GM23338 (cell line): ENCODE measurements at regions not wholly inside any gene's neighbourhood (a gene's known extent, or its start where the extent isn't known, plus 50 kb on each side); places are given as distances from the start of the nearest gene placed in this dataset.

Experiments
- ATAC-seq: fragments of 200-7000 bp; cut with Tn5 transposase; 3 replicates; pipeline ENCODE4 v1.9.1; 2020
- DNase-seq: peaks from one replicate; pipeline ENCODE4 v3.0.0-alpha.2; 2015; ENCODE audit warnings: low spot score
- H2AFZ ChIP-seq: fragments of 200-600 bp; sonication (generic); 2 replicates; pipeline ENCODE4 v1.8.0; 2016; ENCODE audit warnings: antibody characterized with exemption, mild to moderate bottlenecking, moderate library complexity
- H3F3A ChIP-seq: fragments of 200-600 bp; sonication (generic); replicated peaks from 2 replicates; pipeline ENCODE4 v1.8.0; 2017; ENCODE audit warnings: antibody characterized with exemption, mixed run types, low read depth
- H3K27ac ChIP-seq: fragments of 200-600 bp; sonication (generic); 2 replicates; pipeline ENCODE4 v1.6.1; 2016; ENCODE audit warnings: low read depth
- H3K27me3 ChIP-seq: fragments of 200-600 bp; sonication (generic); 2 replicates; pipeline ENCODE4 v1.8.0; 2016; ENCODE audit warnings: mild to moderate bottlenecking, mixed run types, moderate library complexity; ENCODE audit not compliant: insufficient read depth
- H3K36me3 ChIP-seq: fragments of 200-600 bp; sonication (generic); 2 replicates; pipeline ENCODE4 v1.8.0; 2016; ENCODE audit warnings: mild to moderate bottlenecking; ENCODE audit not compliant: insufficient read depth
- H3K4me1 ChIP-seq: fragments of 200-600 bp; sonication (generic); 2 replicates; pipeline ENCODE4 v1.8.0; 2016; ENCODE audit warnings: mild to moderate bottlenecking, moderate library complexity; ENCODE audit not compliant: insufficient read depth
- H3K4me2 ChIP-seq: fragments of 200-600 bp; sonication (generic); 2 replicates; pipeline ENCODE4 v1.7.1; 2017; ENCODE audit warnings: mixed run types
- H3K4me3 ChIP-seq: fragments of 200-600 bp; sonication (generic); 2 replicates; pipeline ENCODE4 v1.6.1; 2016; ENCODE audit warnings: mixed run types
- H3K79me2 ChIP-seq: fragments of 200-600 bp; sonication (generic); replicated peaks from 2 replicates; pipeline ENCODE4 v1.8.0; 2017; ENCODE audit warnings: mild to moderate bottlenecking; ENCODE audit not compliant: insufficient read depth
- H3K9me2 ChIP-seq: fragments of 200-600 bp; sonication (generic); 2 replicates; pipeline ENCODE4 v1.8.0; 2017; ENCODE audit not compliant: insufficient read depth
- H4K20me1 ChIP-seq: fragments of 200-600 bp; sonication (generic); replicated peaks from 2 replicates; pipeline ENCODE4 v1.8.0; 2017; ENCODE audit warnings: mild to moderate bottlenecking; ENCODE audit not compliant: insufficient read depth
- H3K27ac Mint-ChIP-seq: 2 replicates; pipeline ENCODE4 v1.8.0; 2020; ENCODE audit warnings: inconsistent platforms, mild to moderate bottlenecking, moderate library complexity, mixed read lengths
- H3K27me3 Mint-ChIP-seq: 3 replicates; pipeline ENCODE4 v1.8.0; 2022; ENCODE audit warnings: low read depth, mild to moderate bottlenecking, moderate library complexity, mixed read lengths, inconsistent platforms; ENCODE audit not compliant: insufficient read depth, poor library complexity
- H3K36me3 Mint-ChIP-seq: 3 replicates; pipeline ENCODE4 v1.8.0; 2021; ENCODE audit warnings: low read depth, mild to moderate bottlenecking, inconsistent platforms, moderate library complexity, mixed read lengths
- H3K4me1 Mint-ChIP-seq: 3 replicates; pipeline ENCODE4 v1.8.0; 2020; ENCODE audit warnings: mild to moderate bottlenecking, inconsistent platforms, mixed read lengths
- H3K4me3 Mint-ChIP-seq: 3 replicates; pipeline ENCODE4 v1.8.0; 2021; ENCODE audit warnings: moderate library complexity, mild to moderate bottlenecking, inconsistent platforms, mixed read lengths
- H3K9me3 Mint-ChIP-seq: 3 replicates; pipeline ENCODE4 v1.8.0; 2020; ENCODE audit warnings: moderate library complexity, mild to moderate bottlenecking, inconsistent platforms, mixed read lengths
- CREB1 ChIP-seq: fragments of 250-450 bp; sonication (Bioruptor Pico); IDR thresholded peaks from 2 replicates; pipeline ENCODE4 v1.5.0; 2020; ENCODE audit warnings: low read depth, mild to moderate bottlenecking, moderate library complexity
- CTCF ChIP-seq, 2 experiments: fragments of 200-600 bp in 1 of 2; sonication (generic) in 1 of 2; conservative IDR thresholded peaks; 2 replicates each; pipeline versions ENCODE4 v1.5.1 to v1.6.1; 2016 to 2017; ENCODE audit warnings: antibody characterized with exemption in 2 of 2, low read depth in 2 of 2, mild to moderate bottlenecking in 2 of 2, moderate library complexity in 1 of 2
- ETS1 ChIP-seq: IDR thresholded peaks from 2 replicates; pipeline ENCODE4 v1.6.1; 2016; ENCODE audit warnings: antibody characterized with exemption
- EZH2phosphoT487 ChIP-seq: fragments of 200-600 bp; sonication (generic); IDR thresholded peaks from one replicate; pipeline ENCODE4 v1.8.1; 2018; ENCODE audit warnings: antibody characterized with exemption; ENCODE audit not compliant: unreplicated experiment
- JUNB ChIP-seq: IDR thresholded peaks from one replicate; pipeline ENCODE4 v1.6.1; 2016; ENCODE audit warnings: antibody characterized with exemption; ENCODE audit not compliant: unreplicated experiment
- NANOG ChIP-seq: IDR thresholded peaks from 2 replicates; pipeline ENCODE4 v1.6.1; 2016; ENCODE audit warnings: antibody characterized with exemption, borderline replicate concordance
- POLR2AphosphoS5 ChIP-seq: IDR thresholded peaks from 2 replicates; pipeline ENCODE4 v1.6.1; 2016; ENCODE audit warnings: antibody characterized with exemption, low read depth
- REST ChIP-seq: IDR thresholded peaks from one replicate; pipeline ENCODE4 v1.6.1; 2018; ENCODE audit warnings: antibody characterized with exemption; ENCODE audit not compliant: unreplicated experiment
- STAT1 ChIP-seq: IDR thresholded peaks from one replicate; pipeline ENCODE4 v1.6.1; 2016; ENCODE audit warnings: antibody characterized with exemption; ENCODE audit not compliant: unreplicated experiment
- ZNF114 ChIP-seq: fragments of 250-450 bp; sonication (Bioruptor Pico); IDR thresholded peaks from 2 replicates; pipeline ENCODE4 v1.5.0; 2020; ENCODE audit warnings: mild to moderate bottlenecking, moderate library complexity
- ZNF331 ChIP-seq: fragments of 250-450 bp; sonication (Bioruptor Pico); IDR thresholded peaks from 2 replicates; pipeline ENCODE4 v1.5.0; 2020; ENCODE audit warnings: low read depth, mild to moderate bottlenecking, moderate library complexity

- TF ChIP-seq CTCF (conservative IDR thresholded peaks at IDR 0.05; ENCODE audit: low read depth in 2 of 2) (no peak), STAT1 (no peak), NANOG (no peak), ZNF114 (no peak), EZH2phosphoT487 (no peak), POLR2AphosphoS5 (no peak)
Observed at GRCh38 chr1:234840843-234841242, 230.9 kb upstream of the IRF2BP2 start (continued).

- H3K79me2 ChIP-seq = no peaks in the 10 kb centered on the region
- peaks cover 7% of the 10 kb centered on the region; the same call in 1 of the 2 replicates for H3K9me2 ChIP-seq
- H3F3A ChIP-seq = no peaks in the 10 kb centered on the region
- no peaks in the 10 kb centered on the region for H4K20me1 ChIP-seq
- Mint-ChIP-seq H3K9me3 (peaks cover 14% of the 10 kb centered on the region; the same call in 2 of the 3 replicates), H3K27me3 (peaks cover 6% of the 10 kb centered on the region), H3K36me3 (peaks cover 7% of the 10 kb centered on the region; the same call in 1 of the 3 replicates), H3K4me1 (peaks cover 13% of the 10 kb centered on the region), H3K27ac (no peak overlapping the region), H3K4me3 (no peak overlapping the region)
- H3K27me3 ChIP-seq = no peaks in the 10 kb centered on the region
- H3K4me1 ChIP-seq = 0 out of 2 replicates have a peak, but pooled peaks cover 12% of the 10 kb centered on the region
- H3K27ac ChIP-seq = no peak overlapping the region
- ATAC-seq (no peak), DNase-seq (no peak)
- H3K4me3 ChIP-seq = no peak overlapping the region
- no peaks in the 10 kb centered on the region for H3K36me3 ChIP-seq
- no peak overlapping the region for H2AFZ ChIP-seq
- H3K4me2 ChIP-seq = no peak overlapping the region
- TF ChIP-seq ETS1 (no peak), ZNF114 (no peak), ZNF331 (CRISPR knock-in tag) (no peak), POLR2AphosphoS5 (no peak), CREB1 (CRISPR knock-in tag) (no peak), STAT1 (no peak), NANOG (no peak), REST (no peak), EZH2phosphoT487 (no peak), CTCF (conservative IDR thresholded peaks at IDR 0.05; ENCODE audit: low read depth in 2 of 2) (no peak), JUNB (no peak)
Observed at GRCh38 chr1:234840253-234840652, 230.3 kb upstream of the IRF2BP2 start.
